ENCODE measurements at regions not wholly inside any gene's neighbourhood (a gene's known extent, or its start where the extent isn't known, plus 50 kb on each side); places are given as distances from the start of the nearest gene placed in this dataset.
A peak's percentile ranks its signal among the peaks of the same experiment; 100 is the strongest.
"Not testable (repeated sequence)": the region's sequence is repeated elsewhere in the genome, so short reads cannot be mapped to it uniquely, and the experiment has no call there.

- TF ChIP-seq CTCF (IDR thresholded peaks at IDR 0.05; ENCODE audit: insufficient read depth, low read depth, low read length) = no peak
- DNase-seq (ENCODE audit: low read depth) = no peak
- H3K4me3 ChIP-seq (ENCODE audit: low read depth, low read length) = no peak overlapping the region
Measured at GRCh38 chr13:24931450-24932251, 164.3 kb upstream of the PABPC3 start.

- H3K4me3 ChIP-seq (ENCODE audit: low read depth, low read length) = not testable (repeated sequence)
- peak; percentile 63 for DNase-seq (ENCODE audit: low read depth)
Measured at GRCh38 chr13:24933106-24934023, 162.6 kb upstream of the PABPC3 start.

GRCh38 chr13:24934024-24934385, 161.9 kb upstream of the PABPC3 start:
- not testable (repeated sequence) for H3K4me3 ChIP-seq (ENCODE audit: low read depth, low read length); DNase-seq (ENCODE audit: low read depth)

- no peak for TF ChIP-seq CTCF (IDR thresholded peaks at IDR 0.05; ENCODE audit: insufficient read depth, low read depth, low read length)
- no peak overlapping the region for H3K4me3 ChIP-seq (ENCODE audit: low read depth, low read length)
- no peak for DNase-seq (ENCODE audit: low read depth)
Measured at GRCh38 chr13:24938966-24939365, 157.0 kb upstream of the PABPC3 start.

- DNase-seq (ENCODE audit: low read depth); H3K4me3 ChIP-seq (ENCODE audit: low read depth, low read length): not testable (repeated sequence)
Measured at GRCh38 chr13:24941023-24941713, 154.8 kb upstream of the PABPC3 start.

GRCh38 chr13:24943136-24943535, 152.8 kb upstream of the PABPC3 start:
- H3K4me3 ChIP-seq (ENCODE audit: low read depth, low read length) = no peak overlapping the region
- no peak for TF ChIP-seq CTCF (IDR thresholded peaks at IDR 0.05; ENCODE audit: insufficient read depth, low read depth, low read length)
- DNase-seq (ENCODE audit: low read depth) = no peak

GRCh38 chr13:24944073-24944472, 151.9 kb upstream of the PABPC3 start:
- H3K4me3 ChIP-seq (ENCODE audit: low read depth, low read length); DNase-seq (ENCODE audit: low read depth): not testable (repeated sequence)

- H3K4me3 ChIP-seq (ENCODE audit: low read depth, low read length); DNase-seq (ENCODE audit: low read depth): not testable (repeated sequence)
Measured at GRCh38 chr13:24948977-24949376, 147.0 kb upstream of the PABPC3 start.

GRCh38 chr13:24950611-24951010, 145.3 kb upstream of the PABPC3 start:
- not testable (repeated sequence) for DNase-seq (ENCODE audit: low read depth); H3K4me3 ChIP-seq (ENCODE audit: low read depth, low read length)

GRCh38 chr13:24967970-24968369, 128.0 kb upstream of the PABPC3 start:
- H3K4me3 ChIP-seq (ENCODE audit: low read depth, low read length) = peak overlapping the region; percentile 40
- DNase-seq (ENCODE audit: low read depth) = not testable (repeated sequence)
